Spinal cord (tissue), 9 donors: ENCODE measurements at regions not wholly inside any gene's neighbourhood (a gene's known extent, or its start where the extent isn't known, plus 50 kb on each side); places are given as distances from the start of the nearest gene placed in this dataset.

ENCODE experiments used
- DNase-seq, 6 donors: peaks; one replicate each; pipeline versions ENCODE4 v3.0.0 to v3.0.0-alpha.2; 2013 to 2015; ENCODE audit warnings: low spot score in 6 of 6, low read depth in 4 of 6
- H3K27ac ChIP-seq: one replicate; pipeline ENCODE4 v1.5.1; 2013; ENCODE audit warnings: low read depth, low read length, control low read depth
- H3K27me3 ChIP-seq: one replicate; pipeline ENCODE4 v1.6.1; 2013; ENCODE audit warnings: low read length; ENCODE audit not compliant: control insufficient read depth, insufficient read depth
- H3K36me3 ChIP-seq: one replicate; pipeline ENCODE4 v1.6.1; 2013; ENCODE audit warnings: low read length; ENCODE audit not compliant: control insufficient read depth, insufficient read depth
- H3K4me1 ChIP-seq: one replicate; pipeline ENCODE4 v1.6.1; 2013; ENCODE audit warnings: low read length; ENCODE audit not compliant: control insufficient read depth, insufficient read depth
- H3K4me3 ChIP-seq: one replicate; pipeline ENCODE4 v1.5.1; 2013; ENCODE audit warnings: low read depth, low read length, control low read depth
- H3K9me3 ChIP-seq: one replicate; pipeline ENCODE4 v1.6.1; 2013; ENCODE audit warnings: low read length; ENCODE audit not compliant: control insufficient read depth, insufficient read depth
- WGBS: methylation state at CpG from one replicate; pipeline ENCODE4 v1.1.5; 2013; ENCODE audit warnings: missing lambda C conversion rate; ENCODE audit not compliant: insufficient coverage; 5-methylcytosine and 5-hydroxymethylcytosine counted together
- donor health status: healthy.

GRCh38 chr10:124306520-124306919, 112.2 kb downstream of the OAT start:
- Histone ChIP-seq H3K27me3 (no peaks in the 10 kb centered on the region), H3K27ac (no peak overlapping the region), H3K9me3 (no peaks in the 10 kb centered on the region), H3K4me3 (no peak overlapping the region), H3K36me3 (no peaks in the 10 kb centered on the region), H3K4me1 (peaks cover 8% of the 10 kb centered on the region)
- WGBS = no CpG with 5 or more reads among the region's 1 CpG
- no peak for DNase-seq

GRCh38 chr10:124305984-124306383, 112.7 kb downstream of the OAT start:
- Histone ChIP-seq H3K4me3 (no peak overlapping the region), H3K9me3 (no peaks in the 10 kb centered on the region), H3K27ac (no peak overlapping the region), H3K36me3 (no peaks in the 10 kb centered on the region), H3K27me3 (no peaks in the 10 kb centered on the region), H3K4me1 (peaks cover 8% of the 10 kb centered on the region)
- WGBS = 100% methylated on average over 1 of the region's 1 CpG
- DNase-seq = no peak

- Histone ChIP-seq H3K4me1 (peaks cover 8% of the 10 kb centered on the region), H3K4me3 (no peak overlapping the region), H3K27me3 (no peaks in the 10 kb centered on the region), H3K27ac (no peak overlapping the region), H3K36me3 (no peaks in the 10 kb centered on the region), H3K9me3 (no peaks in the 10 kb centered on the region)
- 94% methylated on average over 3 of the region's 3 CpGs for WGBS
- DNase-seq = no peak
Measured at GRCh38 chr10:124305131-124305530, 113.6 kb downstream of the OAT start.

GRCh38 chr10:124303662-124304418, 114.9 kb downstream of the OAT start:
- peaks cover 11% of the 10 kb centered on the region for H3K4me1 ChIP-seq
- H3K27ac ChIP-seq = no peak overlapping the region
- no peak overlapping the region for H3K4me3 ChIP-seq
- no peak for DNase-seq
- no peaks in the 10 kb centered on the region for H3K27me3 ChIP-seq
- no peaks in the 10 kb centered on the region for H3K36me3 ChIP-seq
- no peaks in the 10 kb centered on the region for H3K9me3 ChIP-seq
- 94% methylated on average over 4 of the region's 6 CpGs for WGBS

- peaks cover 11% of the 10 kb centered on the region for H3K4me1 ChIP-seq
- no peaks in the 10 kb centered on the region for H3K36me3 ChIP-seq
- H3K9me3 ChIP-seq = no peaks in the 10 kb centered on the region
- no peak for DNase-seq
- no peak overlapping the region for H3K27ac ChIP-seq
- WGBS = 83% methylated on average over 7 of the region's 8 CpGs
- H3K4me3 ChIP-seq = no peak overlapping the region
- no peaks in the 10 kb centered on the region for H3K27me3 ChIP-seq
Measured at GRCh38 chr10:124302951-124303505, 115.7 kb downstream of the OAT start.

GRCh38 chr10:124301736-124302135, 117.0 kb downstream of the OAT start:
- H3K27me3 ChIP-seq = no peaks in the 10 kb centered on the region
- H3K36me3 ChIP-seq = no peaks in the 10 kb centered on the region
- H3K27ac ChIP-seq = no peak overlapping the region
- H3K9me3 ChIP-seq = no peaks in the 10 kb centered on the region
- H3K4me1 ChIP-seq = peaks cover 3% of the 10 kb centered on the region
- 71% methylated on average over 9 of the region's 9 CpGs for WGBS
- no peak for DNase-seq
- no peak overlapping the region for H3K4me3 ChIP-seq

- no peaks in the 10 kb centered on the region for H3K27me3 ChIP-seq
- 100% methylated on average over 3 of the region's 5 CpGs for WGBS
- no peak overlapping the region for H3K27ac ChIP-seq
- H3K9me3 ChIP-seq = no peaks in the 10 kb centered on the region
- no peak for DNase-seq
- H3K36me3 ChIP-seq = no peaks in the 10 kb centered on the region
- peaks cover 3% of the 10 kb centered on the region for H3K4me1 ChIP-seq
- H3K4me3 ChIP-seq = no peak overlapping the region
Measured at GRCh38 chr10:124300735-124301134, 118.0 kb downstream of the OAT start.

GRCh38 chr10:124300224-124300623, 118.5 kb downstream of the OAT start:
- Histone ChIP-seq H3K27ac (no peak overlapping the region), H3K27me3 (no peaks in the 10 kb centered on the region), H3K4me3 (no peak overlapping the region), H3K36me3 (no peaks in the 10 kb centered on the region), H3K9me3 (no peaks in the 10 kb centered on the region), H3K4me1 (peaks cover 3% of the 10 kb centered on the region)
- 94% methylated on average over 5 of the region's 6 CpGs for WGBS
- no peak for DNase-seq

- H3K36me3 ChIP-seq = no peaks in the 10 kb centered on the region
- no peak overlapping the region for H3K4me3 ChIP-seq
- no peak overlapping the region for H3K27ac ChIP-seq
- H3K4me1 ChIP-seq = peaks cover 3% of the 10 kb centered on the region
- 80% methylated on average over 1 of the region's 4 CpGs for whole genome bisulfite sequencing
- H3K9me3 ChIP-seq = no peaks in the 10 kb centered on the region
- no peaks in the 10 kb centered on the region for H3K27me3 ChIP-seq
- DNase-seq = no peak
Measured at GRCh38 chr10:124299696-124300095, 119.0 kb downstream of the OAT start.

GRCh38 chr10:124298891-124299290, 119.8 kb downstream of the OAT start:
- 94% methylated on average over 3 of the region's 3 CpGs for WGBS
- Histone ChIP-seq H3K36me3 (no peaks in the 10 kb centered on the region), H3K27me3 (no peaks in the 10 kb centered on the region), H3K9me3 (no peaks in the 10 kb centered on the region), H3K27ac (no peak overlapping the region), H3K4me1 (peaks cover 3% of the 10 kb centered on the region), H3K4me3 (no peak overlapping the region)
- no peak for DNase-seq
